Aorta (tissue), 5 donors: ENCODE measurements at regions not wholly inside any gene's neighbourhood (a gene's known extent, or its start where the extent isn't known, plus 50 kb on each side); places are given as distances from the start of the nearest gene placed in this dataset.

Source experiments
- ATAC-seq: fragments of 200-7000 bp; cut with Tn5 transposase; one replicate; pipeline ENCODE4 v1.9.1; 2022; ENCODE audit warnings: moderate library complexity; ENCODE audit not compliant: low FRiP score
- DNase-seq, 2 donors: peaks; one replicate each; pipeline ENCODE4 v3.0.0-alpha.2; 2020
- H3K27ac ChIP-seq, 2 donors: one replicate each; pipeline ENCODE4 v1.5.1; 2013; ENCODE audit warnings: low read length in 2 of 2, mild to moderate bottlenecking in 2 of 2, moderate library complexity in 2 of 2, control low read depth in 1 of 2, inconsistent platforms in 1 of 2, low read depth in 1 of 2
- H3K27me3 ChIP-seq, 2 donors: one replicate each; pipeline ENCODE4 v1.6.1; 2013; ENCODE audit warnings: control low read depth in 1 of 2, low read length in 1 of 2, mild to moderate bottlenecking in 1 of 2, moderate library complexity in 1 of 2; ENCODE audit not compliant: insufficient read depth in 2 of 2, control insufficient read depth in 1 of 2
- H3K36me3 ChIP-seq, 2 donors: one replicate each; pipeline ENCODE4 v1.6.1; 2013; ENCODE audit warnings: control low read depth in 1 of 2, low read length in 1 of 2, mild to moderate bottlenecking in 1 of 2; ENCODE audit not compliant: insufficient read depth in 2 of 2, control insufficient read depth in 1 of 2
- H3K4me1 ChIP-seq, 2 donors: one replicate each; pipeline ENCODE4 v1.6.1; 2013; ENCODE audit warnings: low read length in 2 of 2, control low read depth in 1 of 2, mild to moderate bottlenecking in 1 of 2, moderate library complexity in 1 of 2; ENCODE audit not compliant: insufficient read depth in 2 of 2, control insufficient read depth in 1 of 2
- H3K4me3 ChIP-seq, 2 donors: one replicate each; pipeline ENCODE4 v1.5.1; 2013; ENCODE audit warnings: low read length in 2 of 2, control low read depth in 1 of 2, mild to moderate bottlenecking in 1 of 2
- H3K9me3 ChIP-seq: one replicate; pipeline ENCODE4 v1.6.1; 2013; ENCODE audit warnings: mild to moderate bottlenecking, low read length; ENCODE audit not compliant: control insufficient read depth
- WGBS, 2 donors: extraction: QIAGEN DNeasy Blood & Tissue Kit; methylation state at CpG; one replicate each; pipeline ENCODE4 v1.1.7; 2013; 5-methylcytosine and 5-hydroxymethylcytosine counted together
- intact Hi-C, 2 donors: fragments of 100-400 bp; cut with DNase I; formaldehyde crosslinking; loops; one replicate each; pipeline versions ENCODE4 v1.14.2 to v1.15.0; 2022
- donor health status: healthy with polysubstance abuse.
- donor health status: Bipolar disorder and iron deficiency.
- donor health status: DM: no; HTN: no; CAD: no.
- donor health status: DM: no; HTN: no; CAD: no.
- donor health status: DM: yes; HTN: yes; CAD: no.

GRCh38 chr9:118395415-118395814, 691.2 kb downstream of the TLR4 start:
- H3K36me3 ChIP-seq = no peaks in the 10 kb centered on the region
- H3K4me3 ChIP-seq = no peak overlapping the region
- no peaks in the 10 kb centered on the region for H3K4me1 ChIP-seq
- no peaks in the 10 kb centered on the region for H3K27me3 ChIP-seq
- H3K9me3 ChIP-seq = no peaks in the 10 kb centered on the region
- intact Hi-C loops = no loop called here
- H3K27ac ChIP-seq = no peak overlapping the region
- WGBS, 2 donors = 82 to 84% methylated on average over 2 of the region's 2 CpGs
- no peak for ATAC-seq
- DNase-seq = no peak

- no peaks in the 10 kb centered on the region for H3K4me1 ChIP-seq
- no peak overlapping the region for H3K4me3 ChIP-seq
- no peaks in the 10 kb centered on the region for H3K9me3 ChIP-seq
- DNase-seq (no peak), ATAC-seq (no peak)
- intact Hi-C loops = no loop called here
- H3K36me3 ChIP-seq = no peaks in the 10 kb centered on the region
- H3K27me3 ChIP-seq = no peaks in the 10 kb centered on the region
- H3K27ac ChIP-seq = no peak overlapping the region
- WGBS, 2 donors = 18 to 26% methylated on average over 1 of the region's 1 CpG
Measured at GRCh38 chr9:118401546-118401945, 697.3 kb downstream of the TLR4 start.

GRCh38 chr9:118414676-118415075, 710.5 kb downstream of the TLR4 start:
- no peaks in the 10 kb centered on the region for H3K9me3 ChIP-seq
- intact Hi-C loops = no loop called here
- WGBS, 2 donors = 39 to 41% methylated on average over 2 of the region's 2 CpGs
- DNase-seq = no peak
- no peak for ATAC-seq
- H3K27ac ChIP-seq = no peak overlapping the region
- no peaks in the 10 kb centered on the region for H3K4me1 ChIP-seq
- H3K27me3 ChIP-seq = peaks cover 0 to 1% of the 10 kb centered on the region in 2 donors
- no peak overlapping the region for H3K4me3 ChIP-seq
- H3K36me3 ChIP-seq = no peaks in the 10 kb centered on the region

GRCh38 chr9:118418887-118419565, 714.8 kb downstream of the TLR4 start:
- Histone ChIP-seq H3K36me3 (no peaks in the 10 kb centered on the region), H3K4me3 (no peak overlapping the region), H3K27ac (no peak overlapping the region), H3K4me1 (no peaks in the 10 kb centered on the region), H3K27me3 (no peaks in the 10 kb centered on the region), H3K9me3 (no peaks in the 10 kb centered on the region)
- WGBS, 2 donors = 17 to 23% methylated on average over 2 of the region's 2 CpGs
- intact Hi-C loops = no loop called here
- DNase-seq = no peak
- ATAC-seq = no peak

GRCh38 chr9:118419676-118420075, 715.5 kb downstream of the TLR4 start:
- Histone ChIP-seq H3K27me3 (no peaks in the 10 kb centered on the region), H3K4me1 (no peaks in the 10 kb centered on the region), H3K9me3 (no peaks in the 10 kb centered on the region), H3K27ac (no peak overlapping the region), H3K4me3 (no peak overlapping the region), H3K36me3 (no peaks in the 10 kb centered on the region)
- ATAC-seq = no peak
- DNase-seq = no peak
- 26 to 27% methylated on average over 1 of the region's 1 CpG for WGBS, 2 donors
- intact Hi-C loops = no loop called here

GRCh38 chr9:118422508-118422907, 718.3 kb downstream of the TLR4 start:
- ATAC-seq = no peak
- DNase-seq = no peak
- Histone ChIP-seq H3K4me3 (no peak overlapping the region), H3K27me3 (no peaks in the 10 kb centered on the region), H3K4me1 (no peaks in the 10 kb centered on the region), H3K9me3 (no peaks in the 10 kb centered on the region), H3K27ac (no peak overlapping the region), H3K36me3 (no peaks in the 10 kb centered on the region)
- WGBS, 2 donors = 88 to 89% methylated on average over 2 of the region's 2 CpGs
- intact Hi-C loops = no loop called here

GRCh38 chr9:118423021-118423420, 718.8 kb downstream of the TLR4 start:
- H3K9me3 ChIP-seq = no peaks in the 10 kb centered on the region
- H3K27ac ChIP-seq = no peak overlapping the region
- H3K27me3 ChIP-seq = no peaks in the 10 kb centered on the region
- DNase-seq (no peak), ATAC-seq (no peak)
- H3K36me3 ChIP-seq = no peaks in the 10 kb centered on the region
- intact Hi-C loops = no loop called here
- 69 to 70% methylated on average over 3 of the region's 3 CpGs for WGBS, 2 donors
- no peaks in the 10 kb centered on the region for H3K4me1 ChIP-seq
- no peak overlapping the region for H3K4me3 ChIP-seq

- no peak for ATAC-seq
- Histone ChIP-seq H3K4me3 (no peak overlapping the region), H3K4me1 (no peaks in the 10 kb centered on the region), H3K36me3 (no peaks in the 10 kb centered on the region), H3K9me3 (no peaks in the 10 kb centered on the region), H3K27me3 (no peaks in the 10 kb centered on the region), H3K27ac (no peak overlapping the region)
- no peak for DNase-seq
- intact Hi-C loops = no loop called here
- WGBS, 2 donors = 83 to 86% methylated on average over 4 of the region's 4 CpGs
Measured at GRCh38 chr9:118423721-118424120, 719.5 kb downstream of the TLR4 start.

- WGBS, 2 donors = 74 to 84% methylated on average over 1 of the region's 1 CpG
- no peak for ATAC-seq
- H3K9me3 ChIP-seq = no peaks in the 10 kb centered on the region
- no peak overlapping the region for H3K4me3 ChIP-seq
- no peaks in the 10 kb centered on the region for H3K36me3 ChIP-seq
- H3K27ac ChIP-seq = no peak overlapping the region
- intact Hi-C loops = no loop called here
- no peak for DNase-seq
- no peaks in the 10 kb centered on the region for H3K4me1 ChIP-seq
- no peaks in the 10 kb centered on the region for H3K27me3 ChIP-seq
Measured at GRCh38 chr9:118426772-118427171, 722.6 kb downstream of the TLR4 start.
